Liver (tissue), 8 donors: ENCODE measurements at regions not wholly inside any gene's neighbourhood (a gene's known extent, or its start where the extent isn't known, plus 50 kb on each side); places are given as distances from the start of the nearest gene placed in this dataset.

Source experiments
- DNase-seq: peaks from one replicate; pipeline ENCODE4 v3.0.0-alpha.2; 2017; ENCODE audit warnings: low spot score
- H3K27ac ChIP-seq, 2 donors: one replicate each; pipeline ENCODE4 v1.7.0; 2013; ENCODE audit warnings: inconsistent platforms in 2 of 2, low read length in 2 of 2, control low read depth in 1 of 2, low read depth in 1 of 2, mild to moderate bottlenecking in 1 of 2
- H3K27me3 ChIP-seq, 4 donors: one replicate each; pipeline versions ENCODE4 v1.6.1 to v1.7.0; 2013; ENCODE audit warnings: low read length in 3 of 4, inconsistent platforms in 1 of 4, mild to moderate bottlenecking in 1 of 4, moderate library complexity in 1 of 4; ENCODE audit not compliant: control insufficient read depth in 4 of 4, insufficient read depth in 4 of 4
- H3K36me3 ChIP-seq, 4 donors: one replicate each; pipeline versions ENCODE4 v1.6.1 to v1.7.0; 2013; ENCODE audit warnings: low read length in 3 of 4, mild to moderate bottlenecking in 3 of 4, low read depth in 1 of 4, moderate library complexity in 1 of 4; ENCODE audit not compliant: control insufficient read depth in 4 of 4, insufficient read depth in 3 of 4
- H3K4me1 ChIP-seq, 4 donors: one replicate each; pipeline versions ENCODE4 v1.6.1 to v1.7.0; 2013; ENCODE audit warnings: low read length in 3 of 4, mild to moderate bottlenecking in 3 of 4, moderate library complexity in 1 of 4; ENCODE audit not compliant: control insufficient read depth in 4 of 4, insufficient read depth in 4 of 4
- H3K4me3 ChIP-seq, 3 donors: one replicate each; pipeline versions ENCODE4 v1.6.1 to v1.7.0; 2013; ENCODE audit warnings: low read length in 3 of 3, control low read depth in 1 of 3, low read depth in 1 of 3, mild to moderate bottlenecking in 1 of 3
- H3K9ac ChIP-seq, 2 donors: one replicate each; pipeline ENCODE4 v1.7.0; 2013; ENCODE audit warnings: low read length in 2 of 2, mild to moderate bottlenecking in 2 of 2, moderate library complexity in 2 of 2, control low read depth in 1 of 2, low read depth in 1 of 2
- H3K9me3 ChIP-seq, 4 donors: one replicate each; pipeline versions ENCODE4 v1.6.1 to v1.7.0; 2013; ENCODE audit warnings: low read length in 3 of 4; ENCODE audit not compliant: control insufficient read depth in 4 of 4
- ATF3 ChIP-seq: IDR thresholded peaks from 2 replicates; pipeline ENCODE4 v1.6.1; 2016; ENCODE audit warnings: antibody characterized with exemption
- EGR1 ChIP-seq, 2 donors: IDR thresholded peaks; 2 replicates each; pipeline ENCODE4 v1.6.1; 2016 to 2018; ENCODE audit warnings: antibody characterized with exemption in 2 of 2, low read depth in 2 of 2
- FOXA1 ChIP-seq: IDR thresholded peaks from 2 replicates; pipeline ENCODE4 v1.6.1; 2016; ENCODE audit warnings: antibody characterized with exemption
- FOXA2 ChIP-seq: IDR thresholded peaks from 2 replicates; pipeline ENCODE4 v1.6.1; 2016; ENCODE audit warnings: antibody characterized with exemption
- HNF4A ChIP-seq, 2 donors: conservative IDR thresholded peaks; 2 replicates each; pipeline ENCODE4 v1.6.1; 2016; ENCODE audit warnings: antibody characterized with exemption in 2 of 2, mild to moderate bottlenecking in 2 of 2
- HNF4G ChIP-seq: IDR thresholded peaks from 2 replicates; pipeline ENCODE4 v1.6.1; 2016; ENCODE audit warnings: antibody characterized with exemption
- JUND ChIP-seq, 2 donors: IDR thresholded peaks; 2 replicates each; pipeline ENCODE4 v1.6.1; 2016; ENCODE audit warnings: antibody characterized with exemption in 2 of 2
- MAX ChIP-seq: IDR thresholded peaks from 2 replicates; pipeline ENCODE4 v1.6.1; 2016; ENCODE audit warnings: antibody characterized with exemption
- NR2F2 ChIP-seq: IDR thresholded peaks from 2 replicates; pipeline ENCODE4 v1.6.1; 2016; ENCODE audit warnings: antibody characterized with exemption
- RAD21 ChIP-seq, 2 donors: IDR thresholded peaks; 2 replicates each; pipeline ENCODE4 v1.6.1; 2016; ENCODE audit warnings: antibody characterized with exemption in 2 of 2, mild to moderate bottlenecking in 2 of 2
- RXRA ChIP-seq, 2 donors: IDR thresholded peaks; 2 replicates each; pipeline ENCODE4 v1.6.1; 2017 to 2018; ENCODE audit warnings: antibody characterized with exemption in 2 of 2, mild to moderate bottlenecking in 1 of 2
- SP1 ChIP-seq: IDR thresholded peaks from 2 replicates; pipeline ENCODE4 v1.6.1; 2018; ENCODE audit warnings: antibody characterized with exemption, mild to moderate bottlenecking
- TAF1 ChIP-seq: conservative IDR thresholded peaks from 2 replicates; pipeline ENCODE4 v1.6.1; 2016; ENCODE audit warnings: antibody characterized with exemption, mild to moderate bottlenecking
- YY1 ChIP-seq: IDR thresholded peaks from 2 replicates; pipeline ENCODE4 v1.6.1; 2016; ENCODE audit warnings: antibody characterized with exemption, mild to moderate bottlenecking
- ZBTB33 ChIP-seq: IDR thresholded peaks from 2 replicates; pipeline ENCODE4 v1.6.1; 2016; ENCODE audit warnings: antibody characterized with exemption
- WGBS: extraction: QIAGEN DNeasy Blood & Tissue Kit; methylation state at CpG from one replicate; pipeline ENCODE4 v1.1.7; 2013; 5-methylcytosine and 5-hydroxymethylcytosine counted together
- TF ChIP-seq, protein P1 (sequence below): fragments of 150-350 bp; IDR thresholded peaks from 2 replicates; pipeline ENCODE4 v1.5.1; 2017; ENCODE audit warnings: improper control_type of control experiment, low read depth, low read length; ENCODE audit not compliant: missing input control
- TF ChIP-seq, protein P2 (sequence below): IDR thresholded peaks from 2 replicates; pipeline ENCODE4 v1.6.1; 2016; ENCODE audit warnings: antibody characterized with exemption, mild to moderate bottlenecking
- donor health status: healthy.
- donor health status: healthy.
- donor health status: healthy.
- donor health status: healthy.
- donor health status: healthy.

DNA sequence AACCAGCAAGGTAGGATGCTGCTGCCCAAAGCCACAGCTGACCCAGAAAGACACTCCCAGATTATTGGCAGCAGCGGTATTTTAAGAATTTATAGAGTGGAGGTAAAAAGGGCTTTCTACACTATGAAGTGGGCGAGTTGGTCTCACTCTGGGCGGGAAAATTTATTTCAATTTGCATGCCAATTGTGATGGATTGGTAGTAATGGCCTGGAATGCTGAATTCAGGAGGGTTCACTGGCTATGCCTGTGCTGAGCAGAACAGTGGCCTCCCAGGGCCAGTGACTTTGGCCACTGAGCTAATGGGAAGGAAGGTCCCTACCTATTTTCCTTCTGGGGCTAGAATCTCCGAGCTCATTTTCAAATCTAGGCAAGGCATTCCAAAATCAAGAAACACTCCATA is 243.5 kb downstream of the TSHZ3 start:
- Histone ChIP-seq H3K27me3 (peaks cover 0 to 6% (median 3%) of the 10 kb centered on the region in 4 donors), H3K9ac (no peak overlapping the region), H3K9me3 (no peaks in the 10 kb centered on the region), H3K36me3 (no peaks in the 10 kb centered on the region), H3K27ac (no peak overlapping the region), H3K4me3 (no peak overlapping the region), H3K4me1 (no peaks in the 10 kb centered on the region)
- TF ChIP-seq HNF4A (conservative IDR thresholded peaks at IDR 0.05), result no peak
- TF ChIP-seq TAF1, result no peak
- no peak for TF ChIP-seq HNF4G
- TF ChIP-seq MAX, result no peak
- TF ChIP-seq, protein P1, sequence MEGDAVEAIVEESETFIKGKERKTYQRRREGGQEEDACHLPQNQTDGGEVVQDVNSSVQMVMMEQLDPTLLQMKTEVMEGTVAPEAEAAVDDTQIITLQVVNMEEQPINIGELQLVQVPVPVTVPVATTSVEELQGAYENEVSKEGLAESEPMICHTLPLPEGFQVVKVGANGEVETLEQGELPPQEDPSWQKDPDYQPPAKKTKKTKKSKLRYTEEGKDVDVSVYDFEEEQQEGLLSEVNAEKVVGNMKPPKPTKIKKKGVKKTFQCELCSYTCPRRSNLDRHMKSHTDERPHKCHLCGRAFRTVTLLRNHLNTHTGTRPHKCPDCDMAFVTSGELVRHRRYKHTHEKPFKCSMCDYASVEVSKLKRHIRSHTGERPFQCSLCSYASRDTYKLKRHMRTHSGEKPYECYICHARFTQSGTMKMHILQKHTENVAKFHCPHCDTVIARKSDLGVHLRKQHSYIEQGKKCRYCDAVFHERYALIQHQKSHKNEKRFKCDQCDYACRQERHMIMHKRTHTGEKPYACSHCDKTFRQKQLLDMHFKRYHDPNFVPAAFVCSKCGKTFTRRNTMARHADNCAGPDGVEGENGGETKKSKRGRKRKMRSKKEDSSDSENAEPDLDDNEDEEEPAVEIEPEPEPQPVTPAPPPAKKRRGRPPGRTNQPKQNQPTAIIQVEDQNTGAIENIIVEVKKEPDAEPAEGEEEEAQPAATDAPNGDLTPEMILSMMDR, result no peak
- no peak for TF ChIP-seq FOXA1
- no peak for TF ChIP-seq FOXA2
- TF ChIP-seq JUND (IDR thresholded peaks at IDR 0.05), result no peak
- no peak for TF ChIP-seq SP1
- no peak for TF ChIP-seq EGR1 (IDR thresholded peaks at IDR 0.05; ENCODE audit: low read depth in 2 of 2)
- 67% methylated on average over 4 of the region's 4 CpGs for WGBS
- DNase-seq, result no peak

- Histone ChIP-seq H3K4me3 (no peak overlapping the region), H3K9ac (no peak overlapping the region), H3K4me1 (no peaks in the 10 kb centered on the region), H3K9me3 (no peaks in the 10 kb centered on the region), H3K27me3 (peaks cover 0 to 6% (median 3%) of the 10 kb centered on the region in 4 donors), H3K36me3 (no peaks in the 10 kb centered on the region), H3K27ac (no peak overlapping the region)
- TF ChIP-seq SP1 (no peak), YY1 (no peak), NR2F2 (no peak), EGR1 (IDR thresholded peaks at IDR 0.05; ENCODE audit: low read depth in 2 of 2) (no peak)
- WGBS, result 74% methylated on average over 10 of the region's 10 CpGs
- DNase-seq, result no peak
These were observed 244.8 kb downstream of the TSHZ3 start for GRCh38 chr19:31104451-31104850.

DNA sequence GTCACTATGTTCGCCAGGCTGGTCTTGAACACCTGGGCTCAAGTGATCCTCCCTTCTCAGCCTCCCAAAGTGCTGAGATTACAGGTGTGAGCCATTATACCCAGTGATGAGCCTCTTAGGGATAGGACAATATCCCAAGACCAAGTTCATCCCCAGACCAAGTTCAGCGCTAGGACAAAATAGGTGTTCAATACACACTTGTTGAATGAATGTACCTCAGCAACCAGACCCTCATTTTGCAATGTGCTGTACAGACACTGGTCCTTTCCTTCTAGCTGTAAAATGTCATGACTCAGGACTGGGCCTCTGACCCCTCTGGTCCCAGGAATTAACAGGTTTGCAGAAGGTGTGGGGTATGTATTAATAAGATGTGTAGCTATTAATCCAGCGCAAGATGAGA is 246.0 kb downstream of the TSHZ3 start:
- TF ChIP-seq MAX (no peak), YY1 (no peak), NR2F2 (no peak), RAD21 (IDR thresholded peaks at IDR 0.05) (no peak), RXRA (IDR thresholded peaks at IDR 0.05) (no peak), EGR1 (IDR thresholded peaks at IDR 0.05; ENCODE audit: low read depth in 2 of 2) (no peak), TAF1 (no peak), JUND (IDR thresholded peaks at IDR 0.05) (no peak), ATF3 (no peak), FOXA2 (no peak), ZBTB33 (no peak), FOXA1 (no peak), HNF4G (no peak), HNF4A (conservative IDR thresholded peaks at IDR 0.05) (no peak), SP1 (no peak)
- TF ChIP-seq, protein P2, sequence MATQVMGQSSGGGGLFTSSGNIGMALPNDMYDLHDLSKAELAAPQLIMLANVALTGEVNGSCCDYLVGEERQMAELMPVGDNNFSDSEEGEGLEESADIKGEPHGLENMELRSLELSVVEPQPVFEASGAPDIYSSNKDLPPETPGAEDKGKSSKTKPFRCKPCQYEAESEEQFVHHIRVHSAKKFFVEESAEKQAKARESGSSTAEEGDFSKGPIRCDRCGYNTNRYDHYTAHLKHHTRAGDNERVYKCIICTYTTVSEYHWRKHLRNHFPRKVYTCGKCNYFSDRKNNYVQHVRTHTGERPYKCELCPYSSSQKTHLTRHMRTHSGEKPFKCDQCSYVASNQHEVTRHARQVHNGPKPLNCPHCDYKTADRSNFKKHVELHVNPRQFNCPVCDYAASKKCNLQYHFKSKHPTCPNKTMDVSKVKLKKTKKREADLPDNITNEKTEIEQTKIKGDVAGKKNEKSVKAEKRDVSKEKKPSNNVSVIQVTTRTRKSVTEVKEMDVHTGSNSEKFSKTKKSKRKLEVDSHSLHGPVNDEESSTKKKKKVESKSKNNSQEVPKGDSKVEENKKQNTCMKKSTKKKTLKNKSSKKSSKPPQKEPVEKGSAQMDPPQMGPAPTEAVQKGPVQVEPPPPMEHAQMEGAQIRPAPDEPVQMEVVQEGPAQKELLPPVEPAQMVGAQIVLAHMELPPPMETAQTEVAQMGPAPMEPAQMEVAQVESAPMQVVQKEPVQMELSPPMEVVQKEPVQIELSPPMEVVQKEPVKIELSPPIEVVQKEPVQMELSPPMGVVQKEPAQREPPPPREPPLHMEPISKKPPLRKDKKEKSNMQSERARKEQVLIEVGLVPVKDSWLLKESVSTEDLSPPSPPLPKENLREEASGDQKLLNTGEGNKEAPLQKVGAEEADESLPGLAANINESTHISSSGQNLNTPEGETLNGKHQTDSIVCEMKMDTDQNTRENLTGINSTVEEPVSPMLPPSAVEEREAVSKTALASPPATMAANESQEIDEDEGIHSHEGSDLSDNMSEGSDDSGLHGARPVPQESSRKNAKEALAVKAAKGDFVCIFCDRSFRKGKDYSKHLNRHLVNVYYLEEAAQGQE, result no peak
- TF ChIP-seq, protein P1, result no peak
- 93% methylated on average over 3 of the region's 3 CpGs for WGBS
- DNase-seq, result no peak
- Histone ChIP-seq H3K27ac (no peak overlapping the region), H3K4me3 (no peak overlapping the region), H3K4me1 (no peaks in the 10 kb centered on the region), H3K36me3 (no peaks in the 10 kb centered on the region), H3K9ac (no peak overlapping the region), H3K9me3 (no peaks in the 10 kb centered on the region), H3K27me3 (peaks cover 0 to 5% (median 2%) of the 10 kb centered on the region in 4 donors)
